ENCODE measurements at regions not wholly inside any gene's neighbourhood (a gene's known extent, or its start where the extent isn't known, plus 50 kb on each side); places are given as distances from the start of the nearest gene placed in this dataset.
A peak's percentile ranks its signal among the peaks of the same experiment; 100 is the strongest.

DNA sequence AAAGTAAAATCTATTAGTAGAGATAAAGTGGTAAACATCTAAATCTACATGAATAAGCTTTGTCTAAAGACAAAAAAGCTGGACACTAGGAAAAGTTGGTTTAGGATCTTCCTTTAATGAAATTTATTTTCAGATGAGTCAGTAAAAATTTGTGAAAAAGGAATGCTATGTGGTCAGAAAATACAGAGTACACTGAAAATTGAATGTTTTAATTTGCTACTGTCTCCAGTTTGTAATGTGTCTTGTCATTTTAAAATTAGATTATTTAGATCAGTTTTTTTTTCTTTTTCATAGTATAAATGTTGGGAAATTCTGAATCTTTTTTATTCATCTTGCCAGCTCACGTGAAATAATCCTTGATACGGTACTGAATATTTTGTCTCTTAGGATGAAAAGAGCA lies 56.9 kb downstream of the SLITRK6 start:
- Histone ChIP-seq H3K4me3 (ENCODE audit: low read length in 2 of 2) (no peak overlapping the region), H3K27ac (ENCODE audit: low read depth in 1 of 2, low read length in 1 of 2) (no peak overlapping the region), H3K9me3 (ENCODE audit: control insufficient read depth in 2 of 2, insufficient read depth in 1 of 2, low read length in 1 of 2) (no peaks in the 10 kb centered on the region), H3K27me3 (ENCODE audit: control insufficient read depth in 2 of 2, insufficient read depth in 1 of 2, low read length in 1 of 2) (no peaks in the 10 kb centered on the region), H3K36me3 (ENCODE audit: control insufficient read depth in 2 of 2, insufficient read depth in 2 of 2, low read length in 1 of 2) (no peaks in the 10 kb centered on the region), H3K4me1 (ENCODE audit: control insufficient read depth in 2 of 2, insufficient read depth in 2 of 2, low read length in 2 of 2) (no peaks in the 10 kb centered on the region)
- 96% methylated on average over 2 of the region's 2 CpGs for WGBS
- no peak for DNase-seq (ENCODE audit: low read depth in 6 of 9, low spot score in 9 of 9)

- no peaks in the 10 kb centered on the region for H3K4me1 ChIP-seq (ENCODE audit: control insufficient read depth in 2 of 2, insufficient read depth in 2 of 2, low read length in 2 of 2)
- no peaks in the 10 kb centered on the region for H3K9me3 ChIP-seq (ENCODE audit: control insufficient read depth in 2 of 2, insufficient read depth in 1 of 2, low read length in 1 of 2)
- 95% methylated on average over 3 of the region's 3 CpGs for WGBS
- H3K27ac ChIP-seq (ENCODE audit: low read depth in 1 of 2, low read length in 1 of 2), result no peak overlapping the region
- no peaks in the 10 kb centered on the region for H3K36me3 ChIP-seq (ENCODE audit: control insufficient read depth in 2 of 2, insufficient read depth in 2 of 2, low read length in 1 of 2)
- DNase-seq (ENCODE audit: low read depth in 6 of 9, low spot score in 9 of 9), result no peak
- H3K4me3 ChIP-seq (ENCODE audit: low read length in 2 of 2), result no peak overlapping the region
- no peaks in the 10 kb centered on the region for H3K27me3 ChIP-seq (ENCODE audit: control insufficient read depth in 2 of 2, insufficient read depth in 1 of 2, low read length in 1 of 2)
Measured at GRCh38 chr13:85741017-85741416, 58.2 kb downstream of the SLITRK6 start.

- 87% methylated on average over 9 of the region's 9 CpGs for WGBS
- no peak for DNase-seq (ENCODE audit: low read depth in 6 of 9, low spot score in 9 of 9)
Measured at GRCh38 chr13:85738696-85739320, 60.4 kb downstream of the SLITRK6 start.

DNA sequence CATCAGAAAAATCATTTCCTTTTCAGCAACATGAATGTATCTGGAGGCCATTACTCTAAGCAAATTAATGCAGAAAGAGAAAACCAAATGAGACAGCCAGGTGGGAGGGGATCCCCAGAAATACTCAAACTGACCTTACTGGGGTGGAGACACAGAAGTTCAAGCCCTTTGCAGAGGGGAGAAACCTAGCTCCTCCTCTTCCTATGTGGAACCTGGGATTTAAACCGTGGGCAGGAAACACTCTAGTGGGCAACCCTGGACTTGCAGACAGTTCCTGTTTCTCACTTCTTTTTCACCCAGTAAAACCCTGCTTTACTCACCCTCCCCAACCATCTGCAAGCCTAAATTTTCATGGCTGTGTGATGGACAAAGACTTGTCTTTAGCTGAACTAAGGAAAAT lies 61.3 kb downstream of the SLITRK6 start:
- no peak for DNase-seq (ENCODE audit: low read depth in 6 of 9, low spot score in 9 of 9)
- H3K9me3 ChIP-seq (ENCODE audit: control insufficient read depth in 2 of 2, insufficient read depth in 1 of 2, low read length in 1 of 2), result no peaks in the 10 kb centered on the region
- H3K36me3 ChIP-seq (ENCODE audit: control insufficient read depth in 2 of 2, insufficient read depth in 2 of 2, low read length in 1 of 2), result no peaks in the 10 kb centered on the region
- no peaks in the 10 kb centered on the region for H3K27me3 ChIP-seq (ENCODE audit: control insufficient read depth in 2 of 2, insufficient read depth in 1 of 2, low read length in 1 of 2)
- H3K4me3 ChIP-seq (ENCODE audit: low read length in 2 of 2), result no peak overlapping the region
- H3K27ac ChIP-seq (ENCODE audit: low read depth in 1 of 2, low read length in 1 of 2), result no peak overlapping the region
- H3K4me1 ChIP-seq (ENCODE audit: control insufficient read depth in 2 of 2, insufficient read depth in 2 of 2, low read length in 2 of 2), result no peaks in the 10 kb centered on the region
- WGBS, result 95% methylated on average over 1 of the region's 1 CpG

More at GRCh38 chr13:85738696-85739320, 60.4 kb downstream of the SLITRK6 start:
- Histone ChIP-seq H3K4me1 (ENCODE audit: control insufficient read depth in 2 of 2, insufficient read depth in 2 of 2, low read length in 2 of 2) (no peaks in the 10 kb centered on the region), H3K36me3 (ENCODE audit: control insufficient read depth in 2 of 2, insufficient read depth in 2 of 2, low read length in 1 of 2) (no peaks in the 10 kb centered on the region), H3K9me3 (ENCODE audit: control insufficient read depth in 2 of 2, insufficient read depth in 1 of 2, low read length in 1 of 2) (no peaks in the 10 kb centered on the region), H3K27me3 (ENCODE audit: control insufficient read depth in 2 of 2, insufficient read depth in 1 of 2, low read length in 1 of 2) (no peaks in the 10 kb centered on the region), H3K27ac (ENCODE audit: low read depth in 1 of 2, low read length in 1 of 2) (no peak overlapping the region), H3K4me3 (ENCODE audit: low read length in 2 of 2) (no peak overlapping the region)

- H3K9me3 ChIP-seq (ENCODE audit: control insufficient read depth in 2 of 2, insufficient read depth in 1 of 2, low read length in 1 of 2), result no peaks in the 10 kb centered on the region
- H3K36me3 ChIP-seq (ENCODE audit: control insufficient read depth in 2 of 2, insufficient read depth in 2 of 2, low read length in 1 of 2), result no peaks in the 10 kb centered on the region
- no peaks in the 10 kb centered on the region for H3K4me1 ChIP-seq (ENCODE audit: control insufficient read depth in 2 of 2, insufficient read depth in 2 of 2, low read length in 2 of 2)
- H3K27ac ChIP-seq (ENCODE audit: low read depth in 1 of 2, low read length in 1 of 2), result no peak overlapping the region
- no peak overlapping the region for H3K4me3 ChIP-seq (ENCODE audit: low read length in 2 of 2)
- H3K27me3 ChIP-seq (ENCODE audit: control insufficient read depth in 2 of 2, insufficient read depth in 1 of 2, low read length in 1 of 2), result no peaks in the 10 kb centered on the region
- peak in 1 of 9 donors; percentile 1 for DNase-seq (ENCODE audit: low read depth in 6 of 9, low spot score in 9 of 9)
Measured at GRCh38 chr13:85729296-85729695, 69.9 kb downstream of the SLITRK6 start.

DNA sequence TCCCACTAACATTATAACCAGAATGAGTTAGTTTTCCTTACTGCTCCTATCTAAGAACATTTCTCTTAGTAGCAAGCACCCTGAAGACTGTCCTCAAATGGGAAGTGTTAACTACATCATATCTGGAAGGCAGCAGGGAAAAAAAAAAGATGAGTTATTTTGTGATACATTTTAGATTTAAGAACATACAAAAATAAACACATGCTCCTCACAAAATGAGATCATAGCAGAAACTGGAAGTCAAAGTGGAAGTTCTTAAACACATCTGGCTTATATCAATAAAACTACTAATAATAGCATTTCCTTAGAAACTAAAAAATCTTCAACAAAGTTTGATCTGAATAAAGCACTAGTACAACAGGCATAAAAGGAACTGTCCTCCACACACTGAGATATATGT lies 70.4 kb downstream of the SLITRK6 start:
- Histone ChIP-seq H3K4me3 (ENCODE audit: low read length in 2 of 2) (no peak overlapping the region), H3K36me3 (ENCODE audit: control insufficient read depth in 2 of 2, insufficient read depth in 2 of 2, low read length in 1 of 2) (no peaks in the 10 kb centered on the region), H3K4me1 (ENCODE audit: control insufficient read depth in 2 of 2, insufficient read depth in 2 of 2, low read length in 2 of 2) (no peaks in the 10 kb centered on the region), H3K27me3 (ENCODE audit: control insufficient read depth in 2 of 2, insufficient read depth in 1 of 2, low read length in 1 of 2) (no peaks in the 10 kb centered on the region), H3K9me3 (ENCODE audit: control insufficient read depth in 2 of 2, insufficient read depth in 1 of 2, low read length in 1 of 2) (no peaks in the 10 kb centered on the region), H3K27ac (ENCODE audit: low read depth in 1 of 2, low read length in 1 of 2) (no peak overlapping the region)
- DNase-seq (ENCODE audit: low read depth in 6 of 9, low spot score in 9 of 9), result peak in 1 of 9 donors; percentile 10

- Histone ChIP-seq H3K4me1 (ENCODE audit: control insufficient read depth in 2 of 2, insufficient read depth in 2 of 2, low read length in 2 of 2) (no peaks in the 10 kb centered on the region), H3K27ac (ENCODE audit: low read depth in 1 of 2, low read length in 1 of 2) (no peak overlapping the region), H3K4me3 (ENCODE audit: low read length in 2 of 2) (no peak overlapping the region), H3K27me3 (ENCODE audit: control insufficient read depth in 2 of 2, insufficient read depth in 1 of 2, low read length in 1 of 2) (no peaks in the 10 kb centered on the region), H3K36me3 (ENCODE audit: control insufficient read depth in 2 of 2, insufficient read depth in 2 of 2, low read length in 1 of 2) (no peaks in the 10 kb centered on the region), H3K9me3 (ENCODE audit: control insufficient read depth in 2 of 2, insufficient read depth in 1 of 2, low read length in 1 of 2) (no peaks in the 10 kb centered on the region)
- DNase-seq (ENCODE audit: low read depth in 6 of 9, low spot score in 9 of 9), result no peak
- WGBS, result 94% methylated on average over 2 of the region's 2 CpGs
Measured at GRCh38 chr13:85725433-85725832, 73.8 kb downstream of the SLITRK6 start.

DNA sequence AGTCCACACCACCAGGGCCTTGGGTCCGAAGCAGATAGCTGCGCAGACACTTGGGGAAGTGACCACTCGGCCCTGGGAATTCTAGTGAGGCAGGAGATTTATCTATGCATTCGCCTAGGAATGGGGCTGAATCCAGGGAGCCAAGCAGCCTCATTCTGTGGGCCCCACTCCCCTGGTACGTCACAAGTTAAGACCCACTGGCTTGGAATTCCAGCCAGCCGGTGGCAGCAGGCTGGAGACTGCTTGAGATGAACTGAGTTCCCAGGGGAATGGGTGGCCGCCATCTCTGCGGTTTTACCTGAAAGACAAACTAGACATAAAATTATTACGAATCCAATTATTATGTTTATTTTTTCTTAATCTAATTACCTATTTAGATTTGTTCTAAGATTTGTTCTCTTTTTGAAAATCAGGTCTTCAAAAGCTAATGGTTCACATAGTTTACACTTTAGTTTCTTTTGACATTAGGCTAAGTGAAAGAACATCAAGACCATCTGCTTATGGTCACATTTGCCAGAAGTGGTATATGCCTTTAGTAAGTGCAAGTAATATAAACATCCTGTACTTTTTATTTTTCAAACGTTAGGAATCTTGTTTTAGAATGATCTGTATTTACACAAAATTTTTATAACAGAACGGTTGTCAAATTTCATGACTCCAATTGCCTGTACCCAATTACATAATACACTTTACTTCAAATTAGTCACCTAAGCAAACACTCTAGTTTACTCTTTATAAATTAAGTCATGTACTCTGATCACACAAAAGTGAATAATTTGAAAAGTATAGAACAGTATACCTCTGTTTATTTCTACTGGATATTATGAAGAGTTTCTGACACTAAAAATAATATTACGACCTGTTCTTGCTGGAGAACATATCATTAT lies 74.4 kb downstream of the SLITRK6 start:
- WGBS, result 96% methylated on average over 12 of the region's 12 CpGs
- DNase-seq (ENCODE audit: low read depth in 6 of 9, low spot score in 9 of 9), result no peak

GRCh38 chr13:85719749-85720148 lies 79.5 kb downstream of the SLITRK6 start:
- no peaks in the 10 kb centered on the region for H3K27me3 ChIP-seq (ENCODE audit: control insufficient read depth in 2 of 2, insufficient read depth in 1 of 2, low read length in 1 of 2)
- no peak overlapping the region for H3K4me3 ChIP-seq (ENCODE audit: low read length in 2 of 2)
- no peak overlapping the region for H3K27ac ChIP-seq (ENCODE audit: low read depth in 1 of 2, low read length in 1 of 2)
- H3K36me3 ChIP-seq (ENCODE audit: control insufficient read depth in 2 of 2, insufficient read depth in 2 of 2, low read length in 1 of 2), result no peaks in the 10 kb centered on the region
- no peaks in the 10 kb centered on the region for H3K4me1 ChIP-seq (ENCODE audit: control insufficient read depth in 2 of 2, insufficient read depth in 2 of 2, low read length in 2 of 2)
- 94% methylated on average over 1 of the region's 1 CpG for WGBS
- DNase-seq (ENCODE audit: low read depth in 6 of 9, low spot score in 9 of 9), result no peak
- no peaks in the 10 kb centered on the region for H3K9me3 ChIP-seq (ENCODE audit: control insufficient read depth in 2 of 2, insufficient read depth in 1 of 2, low read length in 1 of 2)

More for the DNA sequence above, 74.4 kb downstream of the SLITRK6 start:
- Histone ChIP-seq H3K4me1 (ENCODE audit: control insufficient read depth in 2 of 2, insufficient read depth in 2 of 2, low read length in 2 of 2) (no peaks in the 10 kb centered on the region), H3K9me3 (ENCODE audit: control insufficient read depth in 2 of 2, insufficient read depth in 1 of 2, low read length in 1 of 2) (no peaks in the 10 kb centered on the region), H3K27ac (ENCODE audit: low read depth in 1 of 2, low read length in 1 of 2) (no peak overlapping the region), H3K27me3 (ENCODE audit: control insufficient read depth in 2 of 2, insufficient read depth in 1 of 2, low read length in 1 of 2) (no peaks in the 10 kb centered on the region), H3K36me3 (ENCODE audit: control insufficient read depth in 2 of 2, insufficient read depth in 2 of 2, low read length in 1 of 2) (no peaks in the 10 kb centered on the region), H3K4me3 (ENCODE audit: low read length in 2 of 2) (no peak overlapping the region)
